Liver (tissue), 8 donors: ENCODE measurements at regions not wholly inside any gene's neighbourhood (a gene's known extent, or its start where the extent isn't known, plus 50 kb on each side); places are given as distances from the start of the nearest gene placed in this dataset.
A peak's percentile ranks its signal among the peaks of the same experiment; 100 is the strongest.

ENCODE experiments used
- DNase-seq: peaks from one replicate; pipeline ENCODE4 v3.0.0-alpha.2; 2017; ENCODE audit warnings: low spot score
- H3K27ac ChIP-seq, 2 donors: one replicate each; pipeline ENCODE4 v1.7.0; 2013; ENCODE audit warnings: inconsistent platforms in 2 of 2, low read length in 2 of 2, control low read depth in 1 of 2, low read depth in 1 of 2, mild to moderate bottlenecking in 1 of 2
- H3K27me3 ChIP-seq, 4 donors: one replicate each; pipeline versions ENCODE4 v1.6.1 to v1.7.0; 2013; ENCODE audit warnings: low read length in 3 of 4, inconsistent platforms in 1 of 4, mild to moderate bottlenecking in 1 of 4, moderate library complexity in 1 of 4; ENCODE audit not compliant: control insufficient read depth in 4 of 4, insufficient read depth in 4 of 4
- H3K36me3 ChIP-seq, 4 donors: one replicate each; pipeline versions ENCODE4 v1.6.1 to v1.7.0; 2013; ENCODE audit warnings: low read length in 3 of 4, mild to moderate bottlenecking in 3 of 4, low read depth in 1 of 4, moderate library complexity in 1 of 4; ENCODE audit not compliant: control insufficient read depth in 4 of 4, insufficient read depth in 3 of 4
- H3K4me1 ChIP-seq, 4 donors: one replicate each; pipeline versions ENCODE4 v1.6.1 to v1.7.0; 2013; ENCODE audit warnings: low read length in 3 of 4, mild to moderate bottlenecking in 3 of 4, moderate library complexity in 1 of 4; ENCODE audit not compliant: control insufficient read depth in 4 of 4, insufficient read depth in 4 of 4
- H3K4me3 ChIP-seq, 3 donors: one replicate each; pipeline versions ENCODE4 v1.6.1 to v1.7.0; 2013; ENCODE audit warnings: low read length in 3 of 3, control low read depth in 1 of 3, low read depth in 1 of 3, mild to moderate bottlenecking in 1 of 3
- H3K9ac ChIP-seq, 2 donors: one replicate each; pipeline ENCODE4 v1.7.0; 2013; ENCODE audit warnings: low read length in 2 of 2, mild to moderate bottlenecking in 2 of 2, moderate library complexity in 2 of 2, control low read depth in 1 of 2, low read depth in 1 of 2
- H3K9me3 ChIP-seq, 4 donors: one replicate each; pipeline versions ENCODE4 v1.6.1 to v1.7.0; 2013; ENCODE audit warnings: low read length in 3 of 4; ENCODE audit not compliant: control insufficient read depth in 4 of 4
- EGR1 ChIP-seq, 2 donors: IDR thresholded peaks; 2 replicates each; pipeline ENCODE4 v1.6.1; 2016 to 2018; ENCODE audit warnings: antibody characterized with exemption in 2 of 2, low read depth in 2 of 2
- FOXA1 ChIP-seq: IDR thresholded peaks from 2 replicates; pipeline ENCODE4 v1.6.1; 2016; ENCODE audit warnings: antibody characterized with exemption
- FOXA2 ChIP-seq: IDR thresholded peaks from 2 replicates; pipeline ENCODE4 v1.6.1; 2016; ENCODE audit warnings: antibody characterized with exemption
- GABPA ChIP-seq, 2 donors: IDR thresholded peaks in 1 of 2; conservative IDR thresholded peaks in 1 of 2; 2 replicates each; pipeline ENCODE4 v1.6.1; 2016; ENCODE audit warnings: antibody characterized with exemption in 2 of 2, mild to moderate bottlenecking in 1 of 2, moderate library complexity in 1 of 2
- HNF4A ChIP-seq, 2 donors: conservative IDR thresholded peaks; 2 replicates each; pipeline ENCODE4 v1.6.1; 2016; ENCODE audit warnings: antibody characterized with exemption in 2 of 2, mild to moderate bottlenecking in 2 of 2
- HNF4G ChIP-seq: IDR thresholded peaks from 2 replicates; pipeline ENCODE4 v1.6.1; 2016; ENCODE audit warnings: antibody characterized with exemption
- NR2F2 ChIP-seq: IDR thresholded peaks from 2 replicates; pipeline ENCODE4 v1.6.1; 2016; ENCODE audit warnings: antibody characterized with exemption
- RAD21 ChIP-seq, 2 donors: IDR thresholded peaks; 2 replicates each; pipeline ENCODE4 v1.6.1; 2016; ENCODE audit warnings: antibody characterized with exemption in 2 of 2, mild to moderate bottlenecking in 2 of 2
- RXRA ChIP-seq, 2 donors: IDR thresholded peaks; 2 replicates each; pipeline ENCODE4 v1.6.1; 2017 to 2018; ENCODE audit warnings: antibody characterized with exemption in 2 of 2, mild to moderate bottlenecking in 1 of 2
- SP1 ChIP-seq: IDR thresholded peaks from 2 replicates; pipeline ENCODE4 v1.6.1; 2018; ENCODE audit warnings: antibody characterized with exemption, mild to moderate bottlenecking
- TAF1 ChIP-seq: conservative IDR thresholded peaks from 2 replicates; pipeline ENCODE4 v1.6.1; 2016; ENCODE audit warnings: antibody characterized with exemption, mild to moderate bottlenecking
- YY1 ChIP-seq: IDR thresholded peaks from 2 replicates; pipeline ENCODE4 v1.6.1; 2016; ENCODE audit warnings: antibody characterized with exemption, mild to moderate bottlenecking
- WGBS: extraction: QIAGEN DNeasy Blood & Tissue Kit; methylation state at CpG from one replicate; pipeline ENCODE4 v1.1.7; 2013; 5-methylcytosine and 5-hydroxymethylcytosine counted together
- TF ChIP-seq, protein P1 (sequence below): IDR thresholded peaks from 2 replicates; pipeline ENCODE4 v1.6.1; 2016; ENCODE audit warnings: antibody characterized with exemption
- TF ChIP-seq, protein P2 (sequence below): fragments of 150-350 bp; IDR thresholded peaks from 2 replicates; pipeline ENCODE4 v1.5.1; 2017; ENCODE audit warnings: improper control_type of control experiment, low read depth, low read length; ENCODE audit not compliant: missing input control
- TF ChIP-seq, protein P3 (sequence below): IDR thresholded peaks from 2 replicates; pipeline ENCODE4 v1.6.1; 2016; ENCODE audit warnings: antibody characterized with exemption
- TF ChIP-seq, protein P4 (sequence below): IDR thresholded peaks from 2 replicates; pipeline ENCODE4 v1.6.1; 2016; ENCODE audit warnings: antibody characterized with exemption
- donor health status: healthy.
- donor health status: healthy.
- donor health status: healthy.
- donor health status: healthy.
- donor health status: healthy.

DNA sequence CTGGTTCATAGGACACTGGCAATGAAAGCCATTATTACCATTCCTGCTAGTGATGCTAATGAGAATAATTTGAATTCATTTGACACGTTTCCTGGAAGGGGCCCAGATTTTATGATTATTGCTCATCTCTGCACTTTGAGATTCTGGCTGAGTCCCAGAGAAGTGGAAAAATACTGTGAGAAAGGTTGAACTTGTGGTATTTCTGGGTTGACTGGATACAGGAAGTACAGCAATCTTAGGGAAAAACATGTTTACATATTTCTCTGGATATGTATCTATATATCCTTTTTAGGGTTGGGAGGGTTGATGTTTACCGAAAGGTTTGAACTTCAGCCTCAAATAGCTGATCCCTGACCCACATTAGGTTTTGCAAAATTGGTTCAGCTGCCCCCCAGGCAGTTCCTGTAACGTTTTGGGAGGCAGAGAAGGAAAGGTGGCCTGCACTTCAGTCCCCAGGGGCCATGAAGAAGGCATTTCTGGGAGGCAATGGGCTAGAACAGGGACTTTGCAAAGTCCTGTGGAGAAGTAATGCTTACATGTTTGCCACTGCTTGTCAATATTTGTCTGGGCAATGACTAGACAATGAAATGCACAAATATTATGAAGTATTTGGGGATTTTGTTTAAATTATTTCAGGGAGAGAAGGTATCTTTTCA lies 253.7 kb upstream of the PITRM1 start:
- 26% methylated on average over 3 of the region's 3 CpGs for WGBS
- Histone ChIP-seq H3K4me3 (no peak overlapping the region), H3K27me3 (no peaks in the 10 kb centered on the region), H3K4me1 (peaks cover 0 to 2% (median 0%) of the 10 kb centered on the region in 4 donors), H3K9ac (no peak overlapping the region), H3K27ac (peak overlapping the region in 1 of 2 donors; percentile 61), H3K36me3 (no peaks in the 10 kb centered on the region), H3K9me3 (no peaks in the 10 kb centered on the region)
- DNase-seq: no peak
- TF ChIP-seq SP1: peak; percentile 35
- TF ChIP-seq FOXA1: no peak
- TF ChIP-seq NR2F2: peak; percentile 91
- peak; percentile 15 to 41 for TF ChIP-seq RXRA (IDR thresholded peaks at IDR 0.05)

DNA sequence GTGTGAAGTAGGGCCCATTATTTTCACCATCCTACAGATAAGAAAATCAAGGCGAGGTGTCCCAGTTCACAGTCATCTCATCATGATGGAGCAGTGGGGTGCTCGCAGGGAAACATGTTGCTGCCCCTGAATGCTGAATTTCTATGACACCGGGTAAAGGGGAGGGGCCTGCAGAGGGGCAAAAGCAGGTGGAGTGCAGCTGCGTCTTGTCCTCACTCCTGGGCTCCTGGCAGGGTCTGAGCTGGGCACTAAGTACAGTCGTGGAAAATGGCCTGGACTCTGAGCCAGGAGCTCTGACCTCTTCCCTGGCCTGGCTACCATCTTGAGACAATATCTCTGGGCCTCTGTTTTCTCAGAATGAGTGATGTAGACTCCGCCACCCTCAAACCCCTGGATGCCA lies 253.1 kb upstream of the PITRM1 start:
- H3K4me3 ChIP-seq: no peak overlapping the region
- 79% methylated on average over 6 of the region's 6 CpGs for WGBS
- H3K9me3 ChIP-seq: no peaks in the 10 kb centered on the region
- peaks cover 0 to 2% (median 0%) of the 10 kb centered on the region in 4 donors for H3K4me1 ChIP-seq
- no peaks in the 10 kb centered on the region for H3K27me3 ChIP-seq
- H3K9ac ChIP-seq: no peak overlapping the region
- no peaks in the 10 kb centered on the region for H3K36me3 ChIP-seq
- no peak for TF ChIP-seq GABPA (IDR thresholded peaks at IDR 0.05 in 1 of 2, conservative IDR thresholded peaks at IDR 0.05 in 1 of 2)
- no peak for TF ChIP-seq FOXA2
- TF ChIP-seq, protein P1, sequence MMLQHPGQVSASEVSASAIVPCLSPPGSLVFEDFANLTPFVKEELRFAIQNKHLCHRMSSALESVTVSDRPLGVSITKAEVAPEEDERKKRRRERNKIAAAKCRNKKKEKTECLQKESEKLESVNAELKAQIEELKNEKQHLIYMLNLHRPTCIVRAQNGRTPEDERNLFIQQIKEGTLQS: no peak
- TF ChIP-seq, protein P2, sequence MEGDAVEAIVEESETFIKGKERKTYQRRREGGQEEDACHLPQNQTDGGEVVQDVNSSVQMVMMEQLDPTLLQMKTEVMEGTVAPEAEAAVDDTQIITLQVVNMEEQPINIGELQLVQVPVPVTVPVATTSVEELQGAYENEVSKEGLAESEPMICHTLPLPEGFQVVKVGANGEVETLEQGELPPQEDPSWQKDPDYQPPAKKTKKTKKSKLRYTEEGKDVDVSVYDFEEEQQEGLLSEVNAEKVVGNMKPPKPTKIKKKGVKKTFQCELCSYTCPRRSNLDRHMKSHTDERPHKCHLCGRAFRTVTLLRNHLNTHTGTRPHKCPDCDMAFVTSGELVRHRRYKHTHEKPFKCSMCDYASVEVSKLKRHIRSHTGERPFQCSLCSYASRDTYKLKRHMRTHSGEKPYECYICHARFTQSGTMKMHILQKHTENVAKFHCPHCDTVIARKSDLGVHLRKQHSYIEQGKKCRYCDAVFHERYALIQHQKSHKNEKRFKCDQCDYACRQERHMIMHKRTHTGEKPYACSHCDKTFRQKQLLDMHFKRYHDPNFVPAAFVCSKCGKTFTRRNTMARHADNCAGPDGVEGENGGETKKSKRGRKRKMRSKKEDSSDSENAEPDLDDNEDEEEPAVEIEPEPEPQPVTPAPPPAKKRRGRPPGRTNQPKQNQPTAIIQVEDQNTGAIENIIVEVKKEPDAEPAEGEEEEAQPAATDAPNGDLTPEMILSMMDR: no peak
- TF ChIP-seq HNF4A (conservative IDR thresholded peaks at IDR 0.05): no peak
- TF ChIP-seq, protein P3, sequence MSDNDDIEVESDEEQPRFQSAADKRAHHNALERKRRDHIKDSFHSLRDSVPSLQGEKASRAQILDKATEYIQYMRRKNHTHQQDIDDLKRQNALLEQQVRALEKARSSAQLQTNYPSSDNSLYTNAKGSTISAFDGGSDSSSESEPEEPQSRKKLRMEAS: no peak
- TF ChIP-seq, protein P4, sequence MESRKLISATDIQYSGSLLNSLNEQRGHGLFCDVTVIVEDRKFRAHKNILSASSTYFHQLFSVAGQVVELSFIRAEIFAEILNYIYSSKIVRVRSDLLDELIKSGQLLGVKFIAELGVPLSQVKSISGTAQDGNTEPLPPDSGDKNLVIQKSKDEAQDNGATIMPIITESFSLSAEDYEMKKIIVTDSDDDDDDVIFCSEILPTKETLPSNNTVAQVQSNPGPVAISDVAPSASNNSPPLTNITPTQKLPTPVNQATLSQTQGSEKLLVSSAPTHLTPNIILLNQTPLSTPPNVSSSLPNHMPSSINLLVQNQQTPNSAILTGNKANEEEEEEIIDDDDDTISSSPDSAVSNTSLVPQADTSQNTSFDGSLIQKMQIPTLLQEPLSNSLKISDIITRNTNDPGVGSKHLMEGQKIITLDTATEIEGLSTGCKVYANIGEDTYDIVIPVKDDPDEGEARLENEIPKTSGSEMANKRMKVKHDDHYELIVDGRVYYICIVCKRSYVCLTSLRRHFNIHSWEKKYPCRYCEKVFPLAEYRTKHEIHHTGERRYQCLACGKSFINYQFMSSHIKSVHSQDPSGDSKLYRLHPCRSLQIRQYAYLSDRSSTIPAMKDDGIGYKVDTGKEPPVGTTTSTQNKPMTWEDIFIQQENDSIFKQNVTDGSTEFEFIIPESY: no peak
- TF ChIP-seq YY1: no peak
- no peak for TF ChIP-seq HNF4G
- TF ChIP-seq RAD21 (IDR thresholded peaks at IDR 0.05): no peak
- DNase-seq: no peak
- peak overlapping the region; percentile 37 to 46 for H3K27ac ChIP-seq

DNA sequence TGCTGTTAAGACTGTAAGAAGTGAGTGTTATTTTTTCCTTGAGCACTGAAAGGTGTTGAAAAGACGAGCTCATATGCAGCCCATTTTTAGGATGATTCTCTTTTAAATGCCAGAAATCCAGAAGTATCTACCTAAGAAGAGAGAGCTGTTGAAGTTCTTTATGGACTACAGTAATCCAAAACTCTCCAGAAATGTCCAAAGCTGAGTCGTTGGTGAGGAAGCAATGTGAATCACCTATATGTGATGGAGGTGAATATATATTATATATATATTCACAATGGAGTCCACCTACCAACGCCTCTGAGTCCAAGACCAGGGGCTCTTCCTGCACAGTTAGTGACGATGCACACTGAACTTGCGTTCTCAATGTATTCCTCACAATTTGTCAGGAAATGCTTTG lies 252.7 kb upstream of the PITRM1 start:
- H3K9me3 ChIP-seq: no peaks in the 10 kb centered on the region
- TF ChIP-seq FOXA1 (no peak), RAD21 (IDR thresholded peaks at IDR 0.05) (no peak), EGR1 (IDR thresholded peaks at IDR 0.05; ENCODE audit: low read depth in 2 of 2) (no peak), TAF1 (no peak)
- no peak overlapping the region for H3K4me3 ChIP-seq
- H3K27ac ChIP-seq: peak overlapping the region; percentile 37 to 46
- no peak for DNase-seq
- H3K4me1 ChIP-seq: peaks cover 0 to 2% (median 0%) of the 10 kb centered on the region in 4 donors
- H3K27me3 ChIP-seq: no peaks in the 10 kb centered on the region
- H3K9ac ChIP-seq: no peak overlapping the region
- H3K36me3 ChIP-seq: no peaks in the 10 kb centered on the region
- 84% methylated on average over 5 of the region's 5 CpGs for WGBS
